ENCODE measurements at regions not wholly inside any gene's neighbourhood (a gene's known extent, or its start where the extent isn't known, plus 50 kb on each side); places are given as distances from the start of the nearest gene placed in this dataset.

- no peak for DNase-seq (ENCODE audit: extremely low spot score)
- TF ChIP-seq, protein P1, sequence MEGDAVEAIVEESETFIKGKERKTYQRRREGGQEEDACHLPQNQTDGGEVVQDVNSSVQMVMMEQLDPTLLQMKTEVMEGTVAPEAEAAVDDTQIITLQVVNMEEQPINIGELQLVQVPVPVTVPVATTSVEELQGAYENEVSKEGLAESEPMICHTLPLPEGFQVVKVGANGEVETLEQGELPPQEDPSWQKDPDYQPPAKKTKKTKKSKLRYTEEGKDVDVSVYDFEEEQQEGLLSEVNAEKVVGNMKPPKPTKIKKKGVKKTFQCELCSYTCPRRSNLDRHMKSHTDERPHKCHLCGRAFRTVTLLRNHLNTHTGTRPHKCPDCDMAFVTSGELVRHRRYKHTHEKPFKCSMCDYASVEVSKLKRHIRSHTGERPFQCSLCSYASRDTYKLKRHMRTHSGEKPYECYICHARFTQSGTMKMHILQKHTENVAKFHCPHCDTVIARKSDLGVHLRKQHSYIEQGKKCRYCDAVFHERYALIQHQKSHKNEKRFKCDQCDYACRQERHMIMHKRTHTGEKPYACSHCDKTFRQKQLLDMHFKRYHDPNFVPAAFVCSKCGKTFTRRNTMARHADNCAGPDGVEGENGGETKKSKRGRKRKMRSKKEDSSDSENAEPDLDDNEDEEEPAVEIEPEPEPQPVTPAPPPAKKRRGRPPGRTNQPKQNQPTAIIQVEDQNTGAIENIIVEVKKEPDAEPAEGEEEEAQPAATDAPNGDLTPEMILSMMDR (IDR thresholded peaks at IDR 0.05; ENCODE audit: control extremely low read depth, extremely low read depth, low read depth, missing control alignments) = no peak
- CTCF ChIA-PET = no interaction called here
- POLR2A ChIA-PET = no interaction called here
Observed at GRCh38 chr18:76228716-76229115, 266.3 kb downstream of the ZNF516 start.

DNA sequence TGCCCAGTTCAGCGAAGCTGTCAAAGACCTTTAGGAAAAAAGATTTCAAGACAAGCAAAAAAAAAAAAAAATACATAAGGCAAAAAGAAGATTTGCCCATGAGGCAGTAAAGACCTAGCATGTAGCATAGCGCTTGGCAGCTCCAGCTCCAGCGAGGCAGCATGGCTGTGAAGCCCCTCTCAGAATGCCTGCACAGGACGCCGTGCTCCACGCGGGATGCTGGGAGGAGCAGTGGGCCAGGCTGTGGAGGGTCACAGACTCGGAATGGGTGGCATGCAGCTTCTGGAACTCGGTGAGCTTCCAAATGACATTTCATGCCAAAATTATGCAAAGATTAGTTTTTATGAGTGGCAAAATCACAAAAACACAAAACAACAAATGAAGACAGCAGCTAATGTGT lies 267.3 kb downstream of the ZNF516 start:
- POLR2A ChIA-PET = no interaction called here
- DNase-seq (ENCODE audit: extremely low spot score) = no peak

GRCh38 chr18:76223403-76223802 lies 271.6 kb downstream of the ZNF516 start:
- ChIA-PET CTCF (interaction anchor here (1.0 kb wide), 1 partner anchor 10 kb away, joined by 4 read pairs; no protein-coding TSS in a partner anchor), POLR2A (no interaction called here)
- TF ChIP-seq, protein P1 (IDR thresholded peaks at IDR 0.05; ENCODE audit: control extremely low read depth, extremely low read depth, low read depth, missing control alignments) = no peak
- no peak for DNase-seq (ENCODE audit: extremely low spot score)

More for the DNA sequence above, 267.3 kb downstream of the ZNF516 start:
- TF ChIP-seq, protein P1 (IDR thresholded peaks at IDR 0.05; ENCODE audit: control extremely low read depth, extremely low read depth, low read depth, missing control alignments) = no peak
- CTCF ChIA-PET = no interaction called here

- POLR2A ChIA-PET = no interaction called here
- TF ChIP-seq, protein P1 (IDR thresholded peaks at IDR 0.05; ENCODE audit: control extremely low read depth, extremely low read depth, low read depth, missing control alignments) = no peak
- CTCF ChIA-PET = no interaction called here
- no peak for DNase-seq (ENCODE audit: extremely low spot score)
Observed at GRCh38 chr18:76219023-76219422, 276.0 kb downstream of the ZNF516 start.

- ChIA-PET CTCF (no interaction called here), POLR2A (no interaction called here)
- no peak for DNase-seq (ENCODE audit: extremely low spot score)
- TF ChIP-seq, protein P1 (IDR thresholded peaks at IDR 0.05; ENCODE audit: control extremely low read depth, extremely low read depth, low read depth, missing control alignments) = no peak
Observed at GRCh38 chr18:76216096-76216495, 278.9 kb downstream of the ZNF516 start.

DNA sequence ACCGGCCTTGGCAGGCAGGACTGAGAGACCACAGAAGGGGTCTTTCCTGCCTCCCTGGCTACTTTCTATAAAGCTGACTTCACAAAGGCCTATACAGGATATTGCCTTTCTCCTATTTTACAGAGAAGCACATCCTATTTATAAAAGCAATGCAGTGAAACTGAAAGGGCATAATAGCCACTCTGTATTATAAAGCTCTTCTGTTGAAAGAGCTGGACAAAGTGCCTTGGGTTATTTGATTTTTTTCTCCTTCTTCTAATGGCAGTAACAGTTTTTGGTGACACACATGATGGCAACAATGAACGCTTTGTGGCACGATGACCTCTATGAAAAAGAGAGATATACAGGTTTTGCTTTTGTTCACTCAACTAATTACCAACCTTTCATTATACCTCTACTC lies 281.1 kb downstream of the ZNF516 start:
- TF ChIP-seq, protein P1 (IDR thresholded peaks at IDR 0.05; ENCODE audit: control extremely low read depth, extremely low read depth, low read depth, missing control alignments) = no peak
- POLR2A ChIA-PET = no interaction called here
- CTCF ChIA-PET = interaction anchor here (1.3 kb wide), 1 partner anchor 10 kb away, joined by 4 read pairs; no protein-coding TSS in a partner anchor
- DNase-seq (ENCODE audit: extremely low spot score) = no peak

DNA sequence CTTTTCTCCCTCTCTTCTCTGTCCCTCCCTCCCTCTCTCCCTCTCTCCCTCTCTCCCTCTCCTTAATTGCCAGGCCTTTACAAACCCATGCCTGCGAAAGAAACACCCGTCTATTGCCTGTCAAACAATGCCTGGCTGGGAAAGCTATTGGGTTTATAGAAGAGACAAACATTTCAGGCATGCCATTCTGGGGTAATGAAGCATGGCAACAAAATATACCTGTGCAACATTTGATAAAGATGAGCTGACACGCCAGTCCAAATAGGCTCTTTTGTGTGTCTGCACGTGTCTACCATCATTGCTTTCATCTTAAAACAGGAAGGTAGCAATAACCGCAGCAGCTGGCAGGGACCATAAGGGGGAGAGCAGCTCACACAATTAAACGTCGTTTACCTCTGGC lies 282.1 kb downstream of the ZNF516 start:
- ChIA-PET CTCF (interaction anchor here (1.3 kb wide), 1 partner anchor 11 kb away, joined by 4 read pairs; no protein-coding TSS in a partner anchor), POLR2A (no interaction called here)
- DNase-seq (ENCODE audit: extremely low spot score) = no peak
- TF ChIP-seq, protein P1 (IDR thresholded peaks at IDR 0.05; ENCODE audit: control extremely low read depth, extremely low read depth, low read depth, missing control alignments) = no peak
